ENCODE measurements at regions not wholly inside any gene's neighbourhood (a gene's known extent, or its start where the extent isn't known, plus 50 kb on each side); places are given as distances from the start of the nearest gene placed in this dataset.
"Not testable (repeated sequence)": the region's sequence is repeated elsewhere in the genome, so short reads cannot be mapped to it uniquely, and the experiment has no call there.

DNA sequence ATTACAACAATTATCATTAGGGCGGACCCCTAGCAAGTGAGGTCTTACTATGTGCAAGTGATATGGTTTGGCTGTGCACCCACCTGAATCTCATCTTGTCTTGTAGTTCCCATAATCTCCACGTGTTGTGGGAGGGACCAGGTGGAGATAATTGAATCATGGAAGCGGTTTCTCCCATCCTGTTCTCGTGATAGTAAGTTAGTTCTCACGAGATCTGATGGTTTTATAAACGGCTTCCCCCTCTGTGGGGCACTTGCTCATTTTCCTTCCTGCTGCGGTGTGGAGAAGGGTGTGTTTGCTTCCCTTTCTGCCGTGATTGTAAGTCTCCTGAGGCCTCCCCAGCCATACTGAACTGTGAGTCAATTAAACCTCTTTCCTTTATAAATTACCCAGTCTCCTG lies 96.1 kb upstream of the CDK6 start:
- no peak for DNase-seq (ENCODE audit: extremely low read depth in 1 of 11, low read depth in 9 of 11, low spot score in 4 of 11)

DNA sequence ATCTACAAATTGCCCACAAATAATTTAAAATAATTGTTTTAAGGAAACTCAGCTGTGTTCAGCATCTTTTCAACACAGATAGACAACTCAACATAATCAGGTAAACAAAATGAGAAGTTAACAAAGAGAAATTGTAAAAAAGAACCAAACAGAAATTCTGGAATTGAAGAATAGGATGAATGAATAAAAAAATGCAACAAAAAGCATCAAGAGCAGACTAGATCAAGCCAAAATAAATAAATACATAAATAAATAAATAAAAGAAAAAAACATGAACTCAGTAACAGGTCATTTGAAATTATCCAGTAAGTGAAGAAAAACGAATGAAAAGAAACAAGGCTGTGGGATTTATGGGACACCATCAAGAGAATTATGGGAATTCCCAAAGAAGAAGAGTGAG lies 94.0 kb upstream of the CDK6 start:
- no peak for DNase-seq (ENCODE audit: extremely low read depth in 1 of 11, low read depth in 9 of 11, low spot score in 4 of 11)

DNA sequence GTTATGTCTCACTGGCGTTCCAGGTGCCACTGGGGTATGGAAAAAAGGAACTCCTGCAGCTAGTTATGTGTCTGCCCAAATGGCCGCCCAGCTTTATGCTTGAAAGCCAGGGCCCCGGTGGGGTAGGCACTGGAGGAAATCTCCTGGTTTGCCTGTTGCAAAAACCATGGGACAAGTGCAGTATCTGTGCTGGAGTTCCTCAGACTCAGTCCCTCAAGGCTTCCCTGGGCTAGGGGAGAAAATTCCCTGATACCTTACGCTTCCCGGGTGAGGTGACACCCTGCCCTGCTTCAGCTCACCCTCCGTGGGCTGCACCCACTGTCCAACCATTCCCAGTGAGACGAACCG lies 90.3 kb upstream of the CDK6 start:
- DNase-seq (ENCODE audit: extremely low read depth in 1 of 11, low read depth in 9 of 11, low spot score in 4 of 11), result no peak

DNA sequence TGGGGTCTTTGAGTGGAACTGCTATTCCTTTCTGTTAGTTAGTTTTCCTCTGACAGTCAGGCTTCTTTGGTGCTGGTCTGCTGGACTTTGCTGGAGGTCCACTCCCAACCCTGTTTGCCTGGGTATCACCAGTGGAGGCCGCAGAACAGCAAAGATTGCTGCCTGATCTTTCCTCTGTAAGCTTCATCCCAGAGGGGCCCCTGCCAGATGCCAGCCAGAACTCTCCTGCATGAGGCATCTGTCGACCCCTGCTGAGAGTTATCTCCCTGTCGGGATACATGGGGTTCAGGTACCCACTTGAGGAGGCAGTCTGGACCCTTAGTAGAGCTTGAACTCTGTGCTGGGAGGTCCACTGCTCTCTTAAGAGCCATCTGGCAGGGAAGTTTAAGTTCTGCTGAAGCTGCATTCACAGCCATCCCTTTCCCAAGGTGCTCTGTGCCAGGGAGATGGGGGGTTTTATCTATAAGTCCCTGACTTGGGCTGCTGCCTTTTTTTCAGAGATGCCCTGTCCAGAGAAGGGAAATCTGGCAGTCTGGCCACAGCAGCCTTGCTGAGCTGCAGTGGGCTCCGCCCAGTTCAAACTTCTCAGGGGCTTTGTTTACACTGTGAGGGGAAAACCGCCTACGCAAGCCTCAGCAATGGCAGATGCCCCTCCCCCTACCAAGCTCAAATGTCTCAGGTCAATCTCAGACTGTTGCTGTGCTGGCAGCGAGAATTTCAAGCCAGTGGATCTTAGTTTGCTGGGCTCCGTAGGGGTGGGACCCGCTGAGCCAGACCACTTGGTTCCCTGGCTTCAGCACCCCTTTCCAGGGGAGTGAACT lies 89.7 kb upstream of the CDK6 start:
- peak in 9 of 11 donors; percentile 22 to 54 (median 38) for DNase-seq (ENCODE audit: extremely low read depth in 1 of 11, low read depth in 9 of 11, low spot score in 4 of 11)

DNA sequence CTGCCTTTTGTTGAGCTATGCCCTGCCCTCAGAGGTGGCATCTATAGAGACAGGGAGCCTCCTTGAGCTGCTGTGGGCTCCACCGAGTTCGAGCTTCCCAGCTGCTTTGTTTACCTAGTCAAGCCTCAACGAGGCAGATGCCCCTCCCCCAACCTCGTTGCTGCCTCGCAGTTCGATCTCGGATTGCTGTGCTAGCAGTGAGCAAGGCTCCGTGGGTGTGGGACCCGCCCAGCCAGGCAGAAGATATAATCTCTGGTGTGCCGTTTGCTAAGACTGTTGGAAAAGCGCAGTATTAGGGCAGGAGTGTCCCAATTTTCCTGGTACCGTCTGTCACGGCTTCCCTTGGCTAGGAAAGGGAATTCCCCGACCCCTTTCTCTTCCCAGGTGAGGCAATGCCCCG lies 88.4 kb upstream of the CDK6 start:
- DNase-seq (ENCODE audit: extremely low read depth in 1 of 11, low read depth in 9 of 11, low spot score in 4 of 11), result no peak

DNA sequence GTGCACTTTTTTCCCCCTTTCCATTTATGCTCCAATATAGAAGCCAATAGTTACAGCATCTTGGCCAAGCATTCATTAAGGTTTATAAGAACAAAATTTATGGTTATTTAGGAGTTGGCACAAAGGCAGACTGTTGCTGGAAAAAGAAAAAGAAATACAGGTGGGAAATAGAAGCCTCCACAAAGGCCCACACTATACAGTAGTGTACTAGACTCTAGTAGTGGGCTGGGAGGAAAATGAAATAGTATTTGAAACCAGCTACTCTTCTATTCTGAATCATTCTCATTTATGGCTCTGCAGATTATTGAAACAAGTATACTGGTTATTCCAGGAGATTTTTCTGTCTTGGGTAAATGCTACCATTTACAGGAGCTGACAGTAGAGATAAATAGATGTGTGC lies 80.9 kb upstream of the CDK6 start:
- no peak for DNase-seq (ENCODE audit: extremely low read depth in 1 of 11, low read depth in 9 of 11, low spot score in 4 of 11)

DNA sequence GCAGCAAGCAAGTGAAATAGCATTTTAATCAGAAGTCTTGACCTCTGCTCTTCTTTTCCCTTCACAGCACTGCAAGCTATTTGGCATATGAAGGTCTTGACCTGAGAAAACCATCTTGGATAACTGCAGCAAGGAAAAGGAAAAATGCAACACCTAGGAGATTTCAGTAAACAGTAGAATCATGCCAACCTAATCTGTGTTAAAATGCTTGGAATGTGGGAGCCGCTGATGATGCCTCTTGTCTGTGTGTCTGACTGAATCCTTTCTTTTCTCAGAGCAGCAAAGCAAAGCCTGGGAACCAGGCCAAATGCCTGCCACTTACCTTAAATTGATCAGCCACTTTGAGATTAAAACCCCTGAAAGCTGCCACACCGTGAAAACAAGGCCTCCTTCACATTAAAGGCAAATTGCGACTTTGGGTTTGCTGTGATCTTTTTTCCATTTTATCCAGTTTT lies 80.4 kb upstream of the CDK6 start:
- DNase-seq (ENCODE audit: extremely low read depth in 1 of 11, low read depth in 9 of 11, low spot score in 4 of 11), result peak in 3 of 11 donors; percentile 11 to 16 (median 13)

DNA sequence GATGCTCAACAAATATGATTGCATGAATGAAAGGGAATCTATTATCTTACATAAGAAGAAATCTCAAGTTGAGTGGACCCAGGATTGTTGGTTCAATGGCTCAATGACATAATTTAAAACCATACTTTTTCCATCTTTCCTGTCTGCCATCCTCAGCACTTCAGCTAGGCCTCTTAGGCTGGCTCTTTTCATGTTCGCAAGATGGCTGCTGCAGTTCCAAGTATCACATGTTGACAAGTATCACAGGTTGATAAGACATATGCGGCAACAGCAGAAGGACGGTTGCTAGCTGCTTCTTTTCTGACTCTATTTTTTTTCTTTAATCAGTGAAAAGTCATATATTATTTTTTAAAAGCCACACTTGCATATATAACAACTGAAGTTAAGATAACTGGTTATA lies 79.0 kb upstream of the CDK6 start:
- no peak for DNase-seq (ENCODE audit: extremely low read depth in 1 of 11, low read depth in 9 of 11, low spot score in 4 of 11)

DNA sequence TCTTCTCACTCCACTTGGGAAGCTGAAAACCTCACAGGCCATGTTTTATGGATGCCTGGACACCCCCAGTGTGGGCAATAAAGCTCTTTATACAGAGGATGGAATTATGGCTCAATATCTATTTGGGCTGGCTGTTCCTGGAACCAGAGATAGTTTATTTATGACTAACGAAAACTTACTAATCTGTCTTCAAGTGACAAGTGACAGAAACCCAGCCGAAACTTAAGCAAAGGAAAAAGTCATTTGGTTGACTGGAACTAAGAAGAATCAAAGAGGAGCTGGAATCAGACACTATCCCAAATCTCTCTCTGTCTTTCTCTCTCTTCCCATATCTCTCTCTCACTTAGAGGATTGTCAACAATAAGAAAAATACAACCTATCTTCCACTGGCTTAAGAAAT lies 78.3 kb upstream of the CDK6 start:
- DNase-seq (ENCODE audit: extremely low read depth in 1 of 11, low read depth in 9 of 11, low spot score in 4 of 11), result no peak

DNA sequence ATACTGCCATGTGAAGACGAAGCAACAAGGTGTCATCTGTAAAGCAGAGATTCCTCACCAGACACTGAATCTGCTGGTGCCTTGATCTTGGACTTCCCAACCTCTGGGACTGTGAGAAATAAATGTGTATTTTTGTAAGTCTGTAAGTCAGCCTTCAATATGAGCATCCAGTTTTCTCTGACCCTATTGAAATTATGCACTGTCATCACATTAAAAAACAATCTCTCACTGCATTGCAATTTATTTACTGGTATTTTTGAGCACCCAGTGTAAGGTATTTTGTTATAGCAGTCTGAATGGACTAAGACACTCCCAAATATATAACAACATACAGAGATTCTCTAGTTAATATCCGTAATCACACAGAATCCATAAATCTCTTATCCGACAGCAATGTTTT lies 77.5 kb upstream of the CDK6 start:
- no peak for DNase-seq (ENCODE audit: extremely low read depth in 1 of 11, low read depth in 9 of 11, low spot score in 4 of 11)

DNA sequence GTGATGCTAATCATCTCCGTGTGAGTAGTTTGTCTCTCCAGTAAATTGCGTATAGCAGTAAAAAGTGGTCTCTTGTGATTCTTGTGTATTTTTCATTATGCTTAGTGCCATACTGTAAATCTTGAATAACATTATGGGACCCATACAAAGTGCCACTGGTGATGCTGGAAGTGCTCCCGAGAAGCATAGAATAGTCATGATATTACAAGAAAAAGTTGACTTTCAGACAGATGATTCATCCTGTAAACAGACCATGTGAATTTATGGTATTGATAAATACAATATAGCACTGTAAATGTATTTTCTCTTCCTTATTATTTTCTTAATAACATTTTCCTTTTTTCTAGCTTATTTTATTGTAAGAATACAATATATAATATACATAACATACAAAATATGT lies 74.6 kb upstream of the CDK6 start:
- DNase-seq (ENCODE audit: extremely low read depth in 1 of 11, low read depth in 9 of 11, low spot score in 4 of 11), result no peak

DNA sequence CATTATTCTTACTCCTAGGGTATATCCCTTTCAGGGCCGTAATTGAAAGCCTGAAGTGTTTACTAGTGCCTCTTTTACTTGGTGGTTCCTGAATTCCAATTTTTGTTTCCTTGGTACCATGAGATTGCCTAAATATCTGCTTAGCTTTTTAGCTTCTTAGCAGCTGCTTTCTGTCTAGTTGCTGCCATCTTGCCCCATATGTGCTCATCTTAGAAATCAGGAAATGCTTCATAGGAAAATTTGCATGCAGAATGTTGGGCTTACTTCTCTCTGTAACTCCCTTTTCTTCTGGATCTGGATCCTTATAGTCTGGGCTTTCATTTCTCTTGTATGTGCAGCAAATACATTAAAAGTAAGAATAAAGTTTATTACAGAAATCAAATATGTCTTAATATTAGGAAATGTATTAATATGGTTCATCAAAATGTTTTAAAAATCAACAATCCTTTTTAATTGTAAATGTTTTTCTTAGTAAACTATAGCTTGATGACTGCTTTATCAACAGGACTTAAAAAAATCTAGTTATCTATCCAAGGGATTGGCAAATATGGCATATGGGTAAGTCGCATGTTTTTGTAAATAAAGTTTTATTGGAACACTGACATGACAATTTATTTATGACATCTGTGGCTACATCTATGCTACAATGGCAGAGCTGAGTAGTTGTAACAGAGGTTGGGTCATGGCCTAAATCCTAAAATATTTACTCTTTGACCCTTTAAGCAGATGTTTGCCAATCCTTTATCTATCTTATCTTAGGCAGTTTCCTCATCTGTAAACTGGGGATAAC lies 73.5 kb upstream of the CDK6 start:
- no peak for DNase-seq (ENCODE audit: extremely low read depth in 1 of 11, low read depth in 9 of 11, low spot score in 4 of 11)

DNA sequence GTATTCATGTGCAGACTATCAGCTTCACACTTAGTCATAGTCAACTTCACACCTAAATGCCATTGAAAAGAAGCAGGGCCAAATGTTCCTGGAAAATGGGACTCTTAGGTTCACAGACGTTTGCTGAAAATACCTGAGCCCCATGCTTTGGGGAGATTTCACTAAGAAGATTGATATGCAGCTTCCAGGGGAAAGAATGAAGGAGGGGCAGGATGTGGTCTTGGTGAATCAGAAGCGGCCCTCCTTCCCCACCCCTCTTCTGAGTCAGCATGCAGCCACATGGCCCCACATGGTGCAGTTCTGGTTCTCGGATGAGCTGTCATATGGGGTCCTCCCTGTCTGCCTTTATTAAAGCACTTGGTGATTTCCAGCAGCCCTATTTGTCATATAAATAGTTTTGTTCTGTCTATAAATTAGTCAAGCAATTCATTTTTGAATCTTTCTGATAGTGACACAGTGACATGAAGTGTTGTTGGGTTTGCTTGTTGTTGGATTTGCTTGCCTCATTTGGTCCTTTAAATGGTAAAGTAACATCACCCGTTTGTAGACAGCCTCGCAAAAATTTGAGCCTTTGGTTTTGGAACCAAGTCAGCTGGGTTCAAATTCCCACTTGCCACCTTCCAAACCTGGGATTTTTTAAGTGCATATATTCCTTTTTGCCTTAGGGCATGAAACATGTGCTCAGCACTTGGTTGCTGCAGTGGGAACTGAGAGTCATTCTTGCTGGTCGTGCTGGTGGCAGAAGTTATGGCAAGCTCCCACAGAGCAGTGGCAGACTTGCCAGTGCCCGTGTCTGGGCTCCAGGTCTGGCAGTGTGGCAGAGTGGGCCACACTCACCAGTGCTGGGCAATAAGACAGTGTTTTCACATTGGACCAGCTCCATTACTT lies 68.1 kb upstream of the CDK6 start:
- DNase-seq (ENCODE audit: extremely low read depth in 1 of 11, low read depth in 9 of 11, low spot score in 4 of 11), result no peak

DNA sequence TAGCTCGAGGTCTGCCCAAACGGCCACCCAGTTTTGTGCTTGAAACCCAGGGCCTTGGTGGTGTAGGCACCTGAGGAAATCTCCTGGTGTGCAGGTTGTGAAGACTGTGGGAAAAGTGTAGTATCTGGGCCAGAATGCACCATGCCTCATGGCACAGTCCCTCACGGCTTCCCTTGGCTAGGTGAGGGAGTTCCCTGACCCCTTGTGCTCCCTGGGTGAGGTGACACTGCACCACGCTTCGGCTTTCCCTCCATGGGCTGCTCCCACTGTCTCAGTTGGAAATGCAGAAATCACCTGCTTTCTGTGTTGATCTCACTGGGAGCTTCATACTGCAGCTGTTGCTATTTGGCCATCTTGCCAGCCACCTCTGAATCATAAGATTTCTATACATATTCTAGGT lies 62.4 kb upstream of the CDK6 start:
- DNase-seq (ENCODE audit: extremely low read depth in 1 of 11, low read depth in 9 of 11, low spot score in 4 of 11), result no peak

DNA sequence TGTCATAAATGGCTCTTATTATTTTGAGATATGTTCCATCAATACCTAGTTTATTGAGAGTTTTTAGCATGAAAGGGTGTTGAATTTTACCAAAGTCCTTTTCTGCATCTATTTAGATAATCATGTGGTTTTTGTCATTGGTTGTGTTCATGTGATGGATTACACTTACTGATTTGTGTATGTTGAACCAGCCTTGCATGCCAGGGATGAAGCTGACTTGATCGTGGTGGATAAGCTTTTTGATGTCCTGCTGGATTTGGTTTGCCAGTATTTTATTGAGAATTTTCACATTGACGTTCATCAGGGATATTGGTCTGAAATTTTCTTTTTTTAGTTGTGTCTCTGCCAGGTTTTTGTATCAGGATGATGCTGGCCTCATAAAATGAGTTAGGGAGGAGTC lies 58.5 kb upstream of the CDK6 start:
- not testable (repeated sequence) for DNase-seq (ENCODE audit: extremely low read depth in 1 of 11, low read depth in 9 of 11, low spot score in 4 of 11)

DNA sequence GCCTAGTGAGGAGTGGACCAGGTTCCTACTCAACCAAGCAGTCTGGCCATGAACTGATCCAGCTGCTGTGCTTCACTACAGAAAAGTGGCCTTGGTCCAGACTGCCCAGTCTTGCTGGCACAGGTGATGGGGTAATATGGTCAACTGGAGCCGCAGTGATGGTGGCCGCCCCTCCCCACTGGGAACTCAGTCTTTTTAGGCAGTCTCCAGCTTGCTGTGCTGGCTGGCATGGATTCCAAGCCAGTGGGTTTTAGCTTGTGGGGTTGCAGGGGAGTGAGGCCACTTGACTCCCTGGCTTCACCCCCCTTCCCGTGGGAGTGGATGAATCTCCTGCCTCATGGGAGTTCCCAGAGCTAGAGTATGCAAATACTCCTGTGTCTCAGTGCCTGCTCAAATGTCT lies 52.7 kb upstream of the CDK6 start:
- DNase-seq (ENCODE audit: extremely low read depth in 1 of 11, low read depth in 9 of 11, low spot score in 4 of 11), result no peak
